ENCODE measurements at regions not wholly inside any gene's neighbourhood (a gene's known extent, or its start where the extent isn't known, plus 50 kb on each side); places are given as distances from the start of the nearest gene placed in this dataset.

DNA sequence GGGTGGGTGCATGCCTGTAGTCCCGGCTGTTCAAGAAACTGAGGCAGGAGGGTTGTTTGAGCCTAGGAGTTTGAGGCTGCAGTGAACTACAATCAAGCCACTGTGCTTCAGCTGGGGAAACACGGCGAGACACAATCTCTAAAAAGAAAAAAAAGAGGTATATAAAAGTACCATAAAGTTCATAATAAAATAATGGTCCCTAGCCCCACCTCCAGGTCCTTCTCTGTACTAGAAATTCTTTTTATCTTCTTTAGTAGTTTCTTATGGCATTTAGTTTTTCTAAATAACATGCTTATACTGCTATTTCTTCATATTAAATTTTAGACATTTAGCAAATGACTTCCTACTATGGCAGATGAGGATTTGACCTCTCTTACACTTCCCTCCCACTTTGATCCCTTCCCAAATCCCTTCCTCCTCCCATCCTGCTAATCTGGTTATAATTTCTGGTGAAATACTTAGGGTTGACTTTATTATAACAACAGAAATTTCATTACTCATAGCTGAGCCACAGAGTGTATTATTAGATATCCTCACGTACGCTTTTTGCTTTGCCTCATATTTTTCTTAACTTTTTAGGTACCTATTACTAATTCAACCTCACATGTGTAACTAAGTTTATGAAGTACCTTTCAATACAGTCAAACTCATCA lies 94.7 kb downstream of the SLC41A2 start:
- POLR2A ChIA-PET, result no interaction called here
- CTCF ChIA-PET, result no interaction called here

DNA sequence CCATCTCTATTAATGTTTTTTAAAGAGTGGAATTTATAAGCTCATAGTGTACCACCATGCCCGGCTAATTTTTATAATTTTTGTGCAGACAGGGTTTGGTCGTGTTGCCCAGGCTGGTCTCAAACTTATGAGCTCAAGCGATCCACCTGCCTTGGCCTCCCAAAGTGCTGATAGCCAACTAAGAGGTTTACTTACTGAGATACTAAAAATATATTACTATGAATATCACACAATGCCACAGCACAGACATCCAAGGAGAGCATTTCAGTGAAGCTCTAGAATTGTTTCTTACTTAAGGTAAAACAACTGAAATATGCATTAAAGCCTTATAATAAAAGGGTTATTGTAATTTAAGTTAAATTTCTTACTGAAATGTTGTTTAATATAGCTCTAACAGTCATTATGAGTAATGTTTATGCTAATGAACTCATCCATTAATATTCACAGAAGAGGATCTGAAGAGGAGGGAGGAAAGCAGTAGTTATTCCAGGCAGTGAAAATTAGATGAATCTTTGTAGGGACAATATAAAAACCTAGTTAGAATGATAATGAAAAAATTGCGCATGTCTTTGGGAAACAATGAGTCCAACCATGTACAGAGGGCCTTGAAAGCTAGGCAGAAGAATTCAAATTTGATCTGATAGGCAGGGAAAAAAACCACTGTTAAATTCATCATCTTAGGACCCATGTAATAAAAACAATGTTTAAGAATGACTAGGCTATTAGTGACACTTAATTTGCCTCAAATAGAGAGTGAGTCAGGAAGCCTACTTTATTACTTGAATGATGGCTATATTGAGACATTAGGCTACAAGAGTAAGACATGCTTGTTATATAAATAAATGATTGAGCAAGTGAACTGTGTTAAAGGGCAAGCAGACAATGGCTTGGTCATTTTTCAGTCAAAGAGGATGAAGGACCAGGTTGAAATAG lies 99.2 kb downstream of the SLC41A2 start:
- CTCF ChIA-PET, result no interaction called here
- POLR2A ChIA-PET, result no interaction called here

DNA sequence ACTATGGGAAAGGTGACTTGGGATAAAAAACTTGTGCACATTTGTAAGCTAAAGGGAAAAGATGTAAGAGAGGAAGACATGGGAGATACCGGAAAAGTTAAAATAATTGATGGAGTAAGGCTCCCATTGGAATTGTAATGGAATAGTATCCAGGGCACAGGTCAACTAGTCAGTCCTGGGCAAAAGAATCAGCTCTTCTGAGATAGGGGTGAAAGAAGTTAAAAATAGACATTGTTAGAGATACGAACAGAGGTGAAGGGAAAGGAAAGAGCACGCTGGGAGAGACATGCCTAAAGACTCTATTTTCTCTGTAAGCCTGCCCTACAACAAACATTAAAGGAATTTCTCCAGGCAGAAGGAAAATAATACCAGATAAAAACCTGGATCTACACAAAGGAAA lies 101.6 kb downstream of the SLC41A2 start:
- ChIA-PET CTCF (no interaction called here), POLR2A (no interaction called here)

DNA sequence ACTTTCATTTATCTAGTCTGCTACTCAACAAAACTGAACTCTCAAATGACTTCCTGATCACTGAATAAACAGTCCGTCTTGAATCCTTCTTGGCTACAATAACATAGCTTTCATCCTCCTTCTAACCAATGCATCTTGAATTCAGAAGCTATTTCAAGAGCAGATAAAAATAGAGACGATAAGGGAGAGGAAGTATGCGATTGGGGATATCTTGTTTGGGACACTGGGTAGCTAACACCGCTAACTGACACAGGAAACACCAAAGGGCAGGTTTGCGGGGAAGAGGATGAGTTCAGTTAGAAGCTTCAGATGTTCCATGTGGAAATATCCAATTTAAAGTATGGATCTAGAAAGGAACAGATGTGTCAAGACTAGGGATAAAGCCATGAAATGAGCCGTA lies 102.5 kb downstream of the SLC41A2 start:
- ChIA-PET POLR2A (no interaction called here), CTCF (no interaction called here)

DNA sequence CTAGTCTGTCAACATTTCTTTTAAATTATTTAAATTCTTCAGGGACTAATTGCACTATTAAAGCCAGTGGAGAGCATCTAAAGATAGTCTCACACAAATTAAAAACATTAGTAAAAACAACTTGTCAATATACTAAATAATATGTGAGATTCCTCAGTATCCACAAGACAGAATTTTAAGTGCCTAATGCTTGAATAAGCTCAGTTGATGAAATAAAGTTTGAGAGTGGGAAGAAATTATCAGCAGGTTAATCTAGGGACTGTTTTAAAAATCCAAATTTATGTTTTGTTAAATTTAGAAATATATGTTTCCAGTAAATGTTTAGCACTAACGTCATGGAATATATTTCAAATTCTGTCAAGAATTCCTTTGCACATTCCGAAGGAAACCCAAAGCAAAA lies 105.2 kb downstream of the SLC41A2 start:
- ChIA-PET CTCF (no interaction called here), POLR2A (no interaction called here)

DNA sequence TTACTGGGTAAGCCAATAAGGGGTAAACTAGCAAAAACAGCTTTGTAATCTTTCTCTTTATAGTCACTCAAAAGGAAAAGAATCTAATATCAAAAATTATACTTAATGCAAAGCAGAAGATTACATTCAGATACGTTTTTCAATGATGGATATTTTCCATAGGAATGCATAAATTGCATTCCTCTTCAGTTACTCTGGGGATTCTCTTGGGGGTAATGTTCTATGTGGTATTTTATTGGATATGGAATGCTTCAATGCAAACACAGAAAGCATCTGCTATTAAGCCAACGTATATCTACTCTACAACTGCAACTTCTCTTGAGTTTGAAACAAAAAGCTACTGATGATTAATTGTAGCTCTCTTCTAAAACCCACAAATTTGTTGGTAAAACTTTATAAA lies 106.0 kb downstream of the SLC41A2 start:
- POLR2A ChIA-PET, result no interaction called here

DNA sequence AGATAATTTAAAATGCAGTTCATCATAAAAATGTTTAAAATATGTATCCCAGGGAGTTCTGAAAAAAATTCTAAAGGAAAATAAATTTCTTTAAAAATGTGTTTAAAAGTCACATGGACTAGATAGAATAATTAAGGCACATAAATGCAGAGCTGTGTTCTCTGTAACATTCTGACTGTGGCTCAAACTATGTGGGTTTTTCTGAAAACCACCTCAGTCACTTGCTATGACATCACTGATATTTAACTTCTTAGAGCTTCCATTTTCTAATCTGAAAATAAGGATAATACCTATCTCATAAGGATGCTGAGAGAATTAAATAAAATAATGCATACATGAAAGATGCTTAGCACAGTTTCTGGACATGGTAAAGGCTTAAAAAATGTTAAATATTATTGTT lies 107.3 kb downstream of the SLC41A2 start:
- POLR2A ChIA-PET, result no interaction called here
- CTCF ChIA-PET, result no interaction called here

More for the DNA sequence above, 106.0 kb downstream of the SLC41A2 start:
- CTCF ChIA-PET, result no interaction called here

DNA sequence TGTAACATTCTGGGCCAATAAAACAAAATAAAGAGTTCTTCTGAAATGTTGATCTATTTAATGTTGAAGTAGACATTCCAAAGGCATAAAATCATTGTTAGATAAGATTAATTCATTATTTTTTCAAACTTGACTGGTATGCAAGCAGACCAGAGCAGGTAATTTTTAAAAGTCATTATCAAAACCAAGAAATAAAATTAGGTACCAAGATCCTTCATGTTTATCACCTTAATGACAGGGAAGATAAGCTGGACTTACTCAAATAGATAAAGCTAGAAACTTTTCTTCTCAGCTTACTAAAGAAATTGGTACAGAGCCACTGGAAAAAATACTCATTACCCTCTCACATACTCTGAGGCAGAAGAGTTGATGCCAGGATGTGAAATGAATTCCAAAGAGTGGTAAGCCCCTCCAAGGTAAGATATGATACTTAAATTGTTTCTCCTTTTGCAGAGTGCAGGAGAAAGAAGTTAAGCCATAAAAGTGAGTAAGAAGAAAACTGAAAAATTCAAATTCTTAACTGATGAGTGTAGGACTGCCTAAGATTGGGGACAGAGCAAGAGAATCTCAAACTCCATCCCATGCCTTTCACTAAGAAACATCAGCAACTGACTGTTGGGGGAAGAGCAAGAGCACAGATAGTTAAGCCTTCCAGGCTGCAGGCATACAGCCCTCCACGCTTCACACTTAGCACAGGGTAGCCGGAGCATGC lies 111.9 kb downstream of the SLC41A2 start:
- ChIA-PET POLR2A (no interaction called here), CTCF (no interaction called here)

DNA sequence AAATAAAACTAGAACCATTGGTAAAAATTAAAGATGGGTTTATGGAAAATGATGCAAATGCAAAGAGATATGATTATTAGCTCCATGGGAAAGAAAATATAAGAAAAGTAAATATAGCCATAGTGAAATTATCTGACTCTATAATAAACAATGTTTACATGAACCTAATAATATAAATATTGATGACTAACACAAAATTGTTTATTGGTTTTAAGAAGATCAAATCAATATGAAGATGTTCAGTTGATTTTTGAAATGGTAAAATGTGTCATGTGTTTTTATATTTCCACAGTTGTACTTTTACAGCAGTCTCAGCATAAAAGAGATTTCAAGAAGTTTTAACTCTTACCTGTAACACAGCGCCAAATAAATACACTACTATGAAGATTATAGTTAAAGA lies 114.0 kb downstream of the SLC41A2 start:
- POLR2A ChIA-PET, result no interaction called here
- CTCF ChIA-PET, result no interaction called here

DNA sequence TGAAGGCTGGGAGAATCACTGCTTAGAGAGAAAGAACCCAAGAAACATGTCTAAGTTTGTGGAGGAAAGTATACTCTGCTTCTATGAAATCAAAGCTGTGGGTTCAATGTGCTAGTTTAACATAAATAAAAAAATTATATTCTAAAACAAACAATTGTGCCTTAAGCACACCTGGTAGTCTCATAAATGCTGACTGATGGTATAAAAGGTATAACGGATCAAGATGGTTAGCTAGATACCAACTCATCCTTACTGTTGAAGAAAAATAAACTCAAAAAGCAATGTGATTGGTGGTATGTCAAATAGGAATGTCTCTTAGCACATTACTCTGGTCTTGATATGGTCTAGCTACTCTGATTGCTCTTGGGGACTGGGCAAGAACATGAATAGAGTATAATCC lies 117.8 kb downstream of the SLC41A2 start:
- ChIA-PET POLR2A (no interaction called here), CTCF (no interaction called here)

DNA sequence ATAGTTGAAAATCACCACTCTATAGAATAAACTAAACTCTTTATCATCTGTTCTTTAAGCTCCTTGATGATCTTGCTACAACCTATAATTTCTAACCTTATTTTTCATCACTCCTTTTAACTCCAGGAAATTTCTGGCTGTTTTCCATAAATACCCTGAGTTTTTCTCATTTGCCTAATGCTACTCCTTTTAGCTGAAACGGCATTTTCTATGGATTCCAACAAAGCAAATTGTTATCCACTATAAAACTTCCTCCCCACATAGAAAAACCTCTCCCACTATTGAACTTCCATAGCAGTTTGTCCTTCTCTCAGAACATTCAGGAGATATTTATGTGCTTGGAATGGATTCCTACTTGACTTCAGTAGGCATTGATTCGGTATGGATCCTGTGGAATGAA lies 122.8 kb downstream of the SLC41A2 start:
- CTCF ChIA-PET, result no interaction called here
- POLR2A ChIA-PET, result no interaction called here

DNA sequence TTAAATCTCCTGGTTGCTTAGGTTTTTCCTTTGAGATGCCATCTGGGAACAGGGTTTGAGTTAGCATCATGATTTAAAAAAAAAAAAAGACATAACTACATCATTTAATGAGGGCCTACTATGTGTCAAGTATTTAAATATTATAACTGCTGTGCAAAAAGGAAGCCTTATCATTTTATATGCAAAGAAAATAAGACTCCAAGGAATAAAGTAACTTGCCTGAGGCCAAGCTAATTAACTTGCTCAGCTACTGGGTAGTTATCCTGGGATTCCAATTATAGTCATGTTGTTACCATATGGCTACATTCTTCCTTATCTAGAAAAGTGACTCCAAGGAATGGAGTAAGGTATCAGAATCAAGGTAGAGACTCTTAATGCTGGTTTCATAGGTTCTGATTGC lies 123.5 kb downstream of the SLC41A2 start:
- ChIA-PET POLR2A (no interaction called here), CTCF (interaction anchor here (1.3 kb wide), 1 partner anchor 453 kb away, joined by 4 read pairs; no protein-coding TSS in a partner anchor)

DNA sequence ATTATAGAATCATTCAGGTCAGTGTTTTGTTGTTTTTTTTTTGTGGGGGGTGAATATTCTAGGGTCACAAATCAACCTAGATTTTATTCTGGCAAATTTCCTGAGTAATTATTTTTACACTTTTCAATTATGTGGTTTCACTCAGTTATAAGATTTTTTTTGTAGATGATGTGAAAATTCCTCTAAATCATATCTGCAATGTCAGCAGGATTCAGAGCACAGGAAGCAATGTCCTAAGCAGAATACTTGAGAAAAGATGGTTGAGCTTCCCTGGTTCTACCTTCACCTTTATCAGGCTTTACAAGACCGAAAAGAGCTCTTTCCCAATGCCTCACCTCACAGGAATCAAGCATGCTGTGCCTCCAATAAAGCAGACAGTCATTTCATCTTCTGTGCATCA lies 124.3 kb downstream of the SLC41A2 start:
- CTCF ChIA-PET, result interaction anchor here (1.3 kb wide), 1 partner anchor 452 kb away, joined by 4 read pairs; no protein-coding TSS in a partner anchor
- POLR2A ChIA-PET, result no interaction called here

DNA sequence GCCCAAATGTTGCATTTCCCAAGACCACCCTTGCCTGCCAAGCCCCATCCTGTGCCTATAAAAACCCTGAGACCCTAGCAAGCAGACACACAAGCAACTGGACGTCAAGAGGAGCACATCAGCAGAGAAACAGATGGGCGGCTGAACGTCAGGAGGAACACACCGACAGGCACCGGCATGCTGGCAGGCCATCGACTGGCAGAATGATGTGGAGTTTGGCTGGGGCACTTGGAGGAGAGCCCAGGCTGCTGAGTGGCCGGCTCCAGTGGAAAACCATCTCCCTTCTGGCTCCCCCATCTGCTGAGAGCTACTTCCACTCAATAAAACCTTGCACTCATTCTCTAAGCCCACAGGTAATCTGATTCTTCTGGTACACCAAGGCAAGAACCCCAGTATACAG lies 130.1 kb downstream of the SLC41A2 start:
- POLR2A ChIA-PET, result no interaction called here
- CTCF ChIA-PET, result interaction anchor here (1.4 kb wide), 1 partner anchor 12 kb away, joined by 3 read pairs; no protein-coding TSS in a partner anchor

DNA sequence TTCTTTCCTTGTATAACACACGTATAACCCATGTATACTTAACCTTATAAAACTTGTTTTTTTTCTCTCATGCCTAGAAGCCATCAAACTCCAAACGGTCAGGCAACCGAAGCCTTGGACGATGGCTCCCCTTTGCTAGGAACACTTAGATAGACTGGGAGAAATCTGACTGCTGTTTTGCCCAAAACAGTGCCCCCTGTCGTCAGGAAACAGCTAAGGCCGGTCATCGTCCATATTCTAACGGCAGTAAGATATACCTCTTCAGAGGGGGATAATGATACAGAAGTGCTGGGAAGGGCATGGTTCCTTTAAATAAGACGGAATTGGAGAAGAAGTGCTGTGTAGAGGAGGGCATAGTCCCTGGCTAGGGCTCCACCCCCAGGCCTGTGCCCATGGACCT lies 130.5 kb downstream of the SLC41A2 start:
- ChIA-PET POLR2A (no interaction called here), CTCF (interaction anchor here (1.4 kb wide), 1 partner anchor 12 kb away, joined by 3 read pairs; no protein-coding TSS in a partner anchor)

DNA sequence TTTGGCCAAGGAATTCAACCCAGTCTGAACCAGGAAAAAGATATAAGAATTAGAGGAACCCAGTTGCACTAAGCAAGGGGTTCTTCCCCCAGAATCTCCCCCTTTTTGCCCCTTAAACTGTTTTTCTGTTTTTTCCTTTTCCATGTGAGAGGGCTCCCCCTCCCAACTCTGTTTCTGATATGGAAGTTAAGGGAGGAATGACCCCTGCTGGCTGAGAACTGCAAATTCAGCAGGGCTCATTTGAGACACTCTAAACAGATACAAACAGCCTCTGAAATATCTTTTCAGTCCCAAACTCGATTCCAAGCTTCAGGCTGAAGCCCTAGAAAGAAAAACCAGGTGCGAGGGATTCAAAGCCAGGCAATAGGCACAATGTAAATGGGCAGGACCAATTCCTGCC lies 132.7 kb downstream of the SLC41A2 start:
- ChIA-PET CTCF (interaction anchor here (1.5 kb wide), 1 partner anchor 444 kb away, joined by 4 read pairs; no protein-coding TSS in a partner anchor), POLR2A (no interaction called here)

DNA sequence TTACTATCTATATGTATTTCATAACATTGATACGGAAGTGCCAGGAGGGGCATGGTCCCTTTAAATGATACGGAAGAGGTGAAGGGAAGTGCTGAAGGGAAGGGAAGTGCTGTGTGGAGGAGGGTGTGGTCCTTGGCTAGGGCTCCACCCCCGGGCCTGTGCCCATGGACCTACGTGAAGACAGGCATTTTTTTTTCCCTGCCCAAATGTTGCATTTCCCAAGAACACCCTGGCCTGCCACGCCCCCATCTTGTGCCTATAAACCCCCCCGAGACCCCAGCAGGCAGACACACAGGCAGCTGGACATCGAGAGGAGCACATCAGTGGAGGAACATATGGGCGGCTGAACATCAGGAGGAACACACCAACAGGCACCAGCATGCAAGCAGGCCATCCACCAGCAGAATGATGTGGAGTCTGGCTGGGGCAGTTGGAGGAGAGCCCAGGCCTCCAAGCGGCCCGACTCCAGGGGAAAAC lies 134.1 kb downstream of the SLC41A2 start:
- POLR2A ChIA-PET, result no interaction called here
- CTCF ChIA-PET, result interaction anchor here (0.5 kb wide), 1 partner anchor 61 kb away, joined by 3 read pairs; no protein-coding TSS in a partner anchor

DNA sequence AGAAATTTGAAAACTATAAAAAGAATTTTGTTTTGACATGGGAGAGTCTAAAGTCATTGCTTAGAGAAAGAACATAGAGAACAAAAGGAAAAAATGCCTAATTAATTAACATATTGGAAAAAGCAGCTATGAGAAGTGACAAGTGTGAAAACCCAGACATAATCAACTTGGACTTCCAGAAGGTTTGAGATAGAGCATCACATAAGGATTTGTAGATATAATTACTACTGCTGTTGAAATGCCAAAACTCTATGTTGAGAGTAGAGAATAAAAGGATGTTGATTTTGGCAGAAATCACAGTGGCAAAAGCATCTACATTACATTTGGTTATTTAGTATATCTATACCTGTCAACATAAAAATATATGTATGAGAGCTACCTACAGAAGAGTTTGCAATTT lies 135.1 kb downstream of the SLC41A2 start:
- ChIA-PET CTCF (no interaction called here), POLR2A (no interaction called here)

DNA sequence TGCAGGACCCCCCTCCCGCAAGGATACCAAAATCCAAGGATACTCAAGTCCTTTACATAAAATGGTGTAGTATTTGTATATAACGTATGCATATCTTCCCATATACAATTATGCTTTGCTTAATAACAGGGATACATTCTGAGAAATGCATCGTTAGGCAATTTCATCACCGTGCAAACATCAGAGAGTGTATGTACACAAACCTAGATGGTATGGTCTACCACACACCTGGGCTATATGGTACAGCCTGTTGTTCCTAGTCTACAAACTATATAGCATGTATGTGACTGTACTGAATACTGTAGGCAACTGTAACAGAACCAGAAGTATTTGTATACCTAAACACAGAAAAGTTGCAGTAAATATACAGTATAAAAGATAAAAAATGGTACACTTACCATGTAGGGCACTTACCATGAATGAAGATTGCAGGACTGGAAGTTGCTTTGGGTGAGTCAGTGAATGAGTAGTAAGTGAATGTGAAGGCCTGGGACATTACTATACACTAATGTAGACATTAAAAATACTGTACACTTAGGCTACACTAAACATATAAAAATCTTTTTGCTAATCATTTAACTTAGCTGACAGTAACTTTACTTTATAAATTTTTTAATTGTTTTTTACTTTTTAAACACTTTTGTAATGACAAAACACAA lies 141.1 kb downstream of the SLC41A2 start:
- ChIA-PET CTCF (no interaction called here), POLR2A (no interaction called here)

DNA sequence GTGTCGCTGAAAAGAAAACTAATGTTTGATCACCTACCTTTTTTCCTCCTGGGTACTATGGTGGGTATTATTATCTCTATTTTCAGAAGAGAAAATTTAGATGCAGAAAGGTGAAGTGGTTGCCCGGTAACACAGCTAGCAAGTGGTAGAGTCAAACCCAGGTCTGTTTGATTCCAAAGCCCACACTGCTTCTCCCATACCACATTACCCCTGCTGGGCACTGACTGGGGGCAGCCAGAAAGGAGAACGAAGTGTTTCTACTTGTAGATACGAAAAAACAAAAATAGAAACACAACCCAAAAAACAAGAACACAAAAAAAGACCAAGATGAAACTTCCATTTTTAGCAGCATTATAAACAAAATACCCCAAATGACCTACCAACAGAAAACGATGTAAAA lies 142.2 kb downstream of the SLC41A2 start:
- POLR2A ChIA-PET, result no interaction called here

More for the DNA sequence above, 142.2 kb downstream of the SLC41A2 start:
- CTCF ChIA-PET, result interaction anchor here (0.9 kb wide), 1 partner anchor 11 kb away, joined by 3 read pairs; no protein-coding TSS in a partner anchor
